Right atrium auricular region (tissue), 2 donors: ENCODE measurements at regions not wholly inside any gene's neighbourhood (a gene's known extent, or its start where the extent isn't known, plus 50 kb on each side); places are given as distances from the start of the nearest gene placed in this dataset.

Experiments
- DNase-seq: peaks from one replicate; pipeline ENCODE4 v3.0.0-alpha.2; 2019; ENCODE audit warnings: low spot score
- H3K27ac ChIP-seq, 2 donors: fragments of 200-600 bp; sonication (generic); 1 replicate in 1 of 2; 2 replicates in 1 of 2; pipeline ENCODE4 v1.5.1; 2016 to 2019
- H3K27me3 ChIP-seq, 2 donors: fragments of 200-600 bp; sonication (generic); one replicate each; pipeline versions ENCODE4 v1.5.1 to v1.6.0; 2017 to 2019
- H3K36me3 ChIP-seq: fragments of 200-600 bp; sonication (generic); one replicate; pipeline ENCODE4 v1.5.1; 2016
- H3K4me1 ChIP-seq, 2 donors: fragments of 200-600 bp; sonication (generic); one replicate each; pipeline versions ENCODE4 v1.5.1 to v1.6.0; 2017 to 2019
- H3K4me3 ChIP-seq, 2 donors: fragments of 200-600 bp; sonication (generic); 1 replicate in 1 of 2; 2 replicates in 1 of 2; pipeline ENCODE4 v1.5.1; 2017 to 2019; ENCODE audit warnings: mild to moderate bottlenecking in 1 of 2, moderate library complexity in 1 of 2
- H3K9me3 ChIP-seq, 2 donors: fragments of 200-600 bp; sonication (generic); one replicate each; pipeline ENCODE4 v1.5.1; 2019
- TF ChIP-seq, protein P1 (sequence below), 2 donors: fragments of 200-600 bp; sonication (generic); IDR thresholded peaks; one replicate each; pipeline ENCODE4 v1.5.1; 2019; ENCODE audit warnings: antibody characterized with exemption in 2 of 2

DNA sequence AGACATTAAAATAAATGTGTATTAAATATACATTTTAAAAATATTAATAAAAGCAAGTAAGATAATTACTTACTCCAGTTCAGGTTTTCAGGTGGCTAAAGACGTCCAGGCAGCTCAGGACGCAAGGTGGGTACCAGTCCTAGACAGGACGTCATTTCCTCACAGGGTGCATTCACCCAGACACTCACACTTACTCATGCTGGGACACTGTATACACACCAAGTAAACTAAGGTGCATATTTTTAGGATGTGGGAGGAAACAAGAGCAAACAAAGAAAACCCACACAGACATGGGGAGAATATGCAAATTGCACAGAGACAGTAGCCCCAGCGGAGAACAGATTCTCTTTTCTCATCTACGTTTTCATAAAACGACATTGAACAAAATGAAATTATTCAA lies 457.9 kb downstream of the BRINP3 start:
- no peak for DNase-seq
- H3K4me3 ChIP-seq = no peak overlapping the region
- H3K36me3 ChIP-seq = no peaks in the 10 kb centered on the region
- H3K27ac ChIP-seq = no peak overlapping the region
- TF ChIP-seq, protein P1, sequence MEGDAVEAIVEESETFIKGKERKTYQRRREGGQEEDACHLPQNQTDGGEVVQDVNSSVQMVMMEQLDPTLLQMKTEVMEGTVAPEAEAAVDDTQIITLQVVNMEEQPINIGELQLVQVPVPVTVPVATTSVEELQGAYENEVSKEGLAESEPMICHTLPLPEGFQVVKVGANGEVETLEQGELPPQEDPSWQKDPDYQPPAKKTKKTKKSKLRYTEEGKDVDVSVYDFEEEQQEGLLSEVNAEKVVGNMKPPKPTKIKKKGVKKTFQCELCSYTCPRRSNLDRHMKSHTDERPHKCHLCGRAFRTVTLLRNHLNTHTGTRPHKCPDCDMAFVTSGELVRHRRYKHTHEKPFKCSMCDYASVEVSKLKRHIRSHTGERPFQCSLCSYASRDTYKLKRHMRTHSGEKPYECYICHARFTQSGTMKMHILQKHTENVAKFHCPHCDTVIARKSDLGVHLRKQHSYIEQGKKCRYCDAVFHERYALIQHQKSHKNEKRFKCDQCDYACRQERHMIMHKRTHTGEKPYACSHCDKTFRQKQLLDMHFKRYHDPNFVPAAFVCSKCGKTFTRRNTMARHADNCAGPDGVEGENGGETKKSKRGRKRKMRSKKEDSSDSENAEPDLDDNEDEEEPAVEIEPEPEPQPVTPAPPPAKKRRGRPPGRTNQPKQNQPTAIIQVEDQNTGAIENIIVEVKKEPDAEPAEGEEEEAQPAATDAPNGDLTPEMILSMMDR (IDR thresholded peaks at IDR 0.05) = no peak
- H3K27me3 ChIP-seq = no peaks in the 10 kb centered on the region
- no peaks in the 10 kb centered on the region for H3K9me3 ChIP-seq
- H3K4me1 ChIP-seq = no peaks in the 10 kb centered on the region

DNA sequence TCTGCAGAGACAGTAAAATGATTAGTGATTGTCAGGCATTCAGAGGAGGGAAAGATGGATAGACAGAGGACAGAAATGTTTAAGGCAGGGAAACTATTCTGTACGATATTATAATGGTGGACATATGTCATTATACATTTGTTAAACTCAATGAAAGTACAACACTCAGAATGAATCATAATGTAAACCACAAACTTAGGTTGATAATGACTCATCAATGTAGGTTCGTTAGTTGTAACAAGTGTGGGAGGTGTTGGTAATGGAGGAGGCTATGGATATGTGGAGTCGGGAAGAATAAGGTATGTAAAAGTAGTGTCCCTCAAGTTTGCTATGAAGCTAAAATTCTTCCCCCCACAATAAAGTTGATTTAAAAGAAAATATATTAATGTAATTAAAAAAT lies 455.0 kb downstream of the BRINP3 start:
- no peak for DNase-seq
- no peaks in the 10 kb centered on the region for H3K36me3 ChIP-seq
- H3K4me1 ChIP-seq = no peaks in the 10 kb centered on the region
- H3K27ac ChIP-seq = no peak overlapping the region
- H3K4me3 ChIP-seq = no peak overlapping the region
- TF ChIP-seq, protein P1 (IDR thresholded peaks at IDR 0.05) = no peak
- H3K27me3 ChIP-seq = no peaks in the 10 kb centered on the region
- H3K9me3 ChIP-seq = no peaks in the 10 kb centered on the region

DNA sequence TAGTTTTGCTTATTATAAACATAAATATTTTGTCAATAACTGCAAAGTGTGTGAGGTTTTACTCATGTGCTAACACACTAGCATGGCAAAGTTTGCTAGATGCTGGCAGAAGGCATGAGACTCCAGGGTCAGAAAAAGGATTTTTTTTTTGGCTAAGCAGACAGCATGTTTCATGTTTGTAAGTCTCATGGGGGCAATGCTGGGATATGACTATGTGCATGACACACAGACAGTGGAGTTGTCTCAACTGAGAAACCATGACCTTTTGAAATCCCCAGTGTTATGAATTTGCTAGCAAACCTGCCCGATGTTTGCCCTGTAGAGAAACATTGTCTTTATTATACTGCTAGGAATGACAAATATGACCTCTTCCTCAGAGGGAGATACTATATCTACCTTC lies 448.2 kb downstream of the BRINP3 start:
- H3K4me3 ChIP-seq = no peak overlapping the region

DNA sequence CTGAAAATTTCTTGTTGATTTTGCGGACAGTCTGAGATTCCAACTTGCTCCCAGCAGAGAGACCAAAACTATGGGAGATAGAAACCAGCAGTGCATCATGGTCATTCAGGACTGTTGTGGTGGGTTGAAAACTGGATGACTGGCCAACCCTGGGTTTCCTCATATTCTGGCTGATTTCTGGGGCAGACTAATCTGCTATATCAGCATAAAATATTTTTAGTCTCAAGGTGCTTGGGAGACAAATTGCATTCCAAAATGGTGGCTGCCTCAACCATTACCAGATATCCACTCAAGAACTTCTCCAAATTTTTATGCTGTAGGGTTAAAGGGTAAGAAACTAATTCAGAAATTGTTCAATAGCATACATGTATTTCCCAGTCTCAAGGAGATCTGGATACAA lies 434.0 kb downstream of the BRINP3 start:
- TF ChIP-seq, protein P1 (IDR thresholded peaks at IDR 0.05) = no peak
- H3K4me3 ChIP-seq = no peak overlapping the region
- no peak for DNase-seq
- H3K27ac ChIP-seq = no peak overlapping the region
- no peaks in the 10 kb centered on the region for H3K9me3 ChIP-seq
- no peaks in the 10 kb centered on the region for H3K27me3 ChIP-seq
- no peaks in the 10 kb centered on the region for H3K4me1 ChIP-seq
- no peaks in the 10 kb centered on the region for H3K36me3 ChIP-seq

More for the DNA sequence above, 448.2 kb downstream of the BRINP3 start:
- Histone ChIP-seq H3K27me3 (no peaks in the 10 kb centered on the region), H3K27ac (no peak overlapping the region), H3K4me1 (no peaks in the 10 kb centered on the region), H3K36me3 (no peaks in the 10 kb centered on the region), H3K9me3 (no peaks in the 10 kb centered on the region)
- DNase-seq = no peak
- TF ChIP-seq, protein P1 (IDR thresholded peaks at IDR 0.05) = no peak

DNA sequence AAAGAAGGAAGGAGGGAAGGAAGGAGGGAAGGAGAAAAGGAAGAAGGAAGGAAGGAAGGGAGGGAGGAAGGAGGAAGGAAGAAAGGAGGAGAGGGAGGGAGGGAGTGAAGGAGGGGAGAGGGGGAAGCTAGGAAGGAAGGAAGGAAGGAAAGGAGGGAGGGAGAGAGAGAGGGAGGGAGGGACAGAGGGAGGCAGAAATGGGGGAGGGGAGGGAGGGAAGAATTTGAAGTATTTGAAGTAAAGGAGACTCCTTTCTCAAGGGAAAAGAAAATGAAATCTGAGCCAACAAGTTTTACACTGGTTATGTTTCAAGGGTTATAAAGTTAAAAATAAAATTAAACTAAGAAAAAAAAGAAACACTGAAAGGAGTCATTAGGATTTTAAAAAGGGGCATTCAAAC lies 431.4 kb downstream of the BRINP3 start:
- Histone ChIP-seq H3K4me3 (no peak overlapping the region), H3K36me3 (no peaks in the 10 kb centered on the region), H3K9me3 (no peaks in the 10 kb centered on the region), H3K27ac (no peak overlapping the region), H3K4me1 (no peaks in the 10 kb centered on the region), H3K27me3 (no peaks in the 10 kb centered on the region)
- TF ChIP-seq, protein P1 (IDR thresholded peaks at IDR 0.05) = no peak
- DNase-seq = no peak
